Esophagus muscularis mucosa (tissue), 4 donors: ENCODE measurements at regions not wholly inside any gene's neighbourhood (a gene's known extent, or its start where the extent isn't known, plus 50 kb on each side); places are given as distances from the start of the nearest gene placed in this dataset.
"Not testable (repeated sequence)": the region's sequence is repeated elsewhere in the genome, so short reads cannot be mapped to it uniquely, and the experiment has no call there.

Experiments
- EP300 ChIP-seq: sonication (generic); formaldehyde crosslinking; IDR thresholded peaks from one replicate; pipeline ENCODE4 v1.6.1; 2017; ENCODE audit warnings: antibody characterized with exemption
- POLR2A ChIP-seq: fragments of 450-650 bp; IDR thresholded peaks from one replicate; pipeline ENCODE4 v1.6.1; 2017; ENCODE audit warnings: antibody characterized with exemption, moderate library complexity, mild to moderate bottlenecking, low read depth
- TF ChIP-seq, protein P1 (sequence below), 3 experiments: fragments of 200-600 bp in 2 of 3; fragments of 450-650 bp in 1 of 3; sonication (generic) in 2 of 3; IDR thresholded peaks; one replicate each; pipeline ENCODE4 v1.5.1; 2017 to 2019; ENCODE audit warnings: antibody characterized with exemption in 3 of 3, mild to moderate bottlenecking in 2 of 3, moderate library complexity in 1 of 3

GRCh38 chr2:19164099-19164498 lies 194.3 kb downstream of the OSR1 start:
- TF ChIP-seq, protein P1, sequence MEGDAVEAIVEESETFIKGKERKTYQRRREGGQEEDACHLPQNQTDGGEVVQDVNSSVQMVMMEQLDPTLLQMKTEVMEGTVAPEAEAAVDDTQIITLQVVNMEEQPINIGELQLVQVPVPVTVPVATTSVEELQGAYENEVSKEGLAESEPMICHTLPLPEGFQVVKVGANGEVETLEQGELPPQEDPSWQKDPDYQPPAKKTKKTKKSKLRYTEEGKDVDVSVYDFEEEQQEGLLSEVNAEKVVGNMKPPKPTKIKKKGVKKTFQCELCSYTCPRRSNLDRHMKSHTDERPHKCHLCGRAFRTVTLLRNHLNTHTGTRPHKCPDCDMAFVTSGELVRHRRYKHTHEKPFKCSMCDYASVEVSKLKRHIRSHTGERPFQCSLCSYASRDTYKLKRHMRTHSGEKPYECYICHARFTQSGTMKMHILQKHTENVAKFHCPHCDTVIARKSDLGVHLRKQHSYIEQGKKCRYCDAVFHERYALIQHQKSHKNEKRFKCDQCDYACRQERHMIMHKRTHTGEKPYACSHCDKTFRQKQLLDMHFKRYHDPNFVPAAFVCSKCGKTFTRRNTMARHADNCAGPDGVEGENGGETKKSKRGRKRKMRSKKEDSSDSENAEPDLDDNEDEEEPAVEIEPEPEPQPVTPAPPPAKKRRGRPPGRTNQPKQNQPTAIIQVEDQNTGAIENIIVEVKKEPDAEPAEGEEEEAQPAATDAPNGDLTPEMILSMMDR (IDR thresholded peaks at IDR 0.05) = not testable (repeated sequence)
- TF ChIP-seq POLR2A, EP300: not testable (repeated sequence)
